ENCODE measurements at regions not wholly inside any gene's neighbourhood (a gene's known extent, or its start where the extent isn't known, plus 50 kb on each side); places are given as distances from the start of the nearest gene placed in this dataset.
A peak's percentile ranks its signal among the peaks of the same experiment; 100 is the strongest.

- no peak overlapping the region for H3K4me3 ChIP-seq
- H3K27ac ChIP-seq: no peak overlapping the region
- 92 to 95% methylated on average over 9 to 10 of the region's 10 CpGs for WGBS, 2 donors
- peaks cover 0 to 14% of the 10 kb centered on the region in 2 donors for H3K27me3 ChIP-seq
- H3K4me1 ChIP-seq: peaks cover 0 to 10% (median 2%) of the 10 kb centered on the region in 4 donors
- no peaks in the 10 kb centered on the region for H3K36me3 ChIP-seq
- no peak for DNase-seq (ENCODE audit: low spot score in 2 of 2)
- H3K9me3 ChIP-seq: no peaks in the 10 kb centered on the region
- no peak for TF ChIP-seq CTCF (IDR thresholded peaks at IDR 0.05)
Measured at GRCh38 chr18:47752796-47753645, 177.4 kb downstream of the SMAD2 start.

GRCh38 chr18:47750889-47751423 lies 179.5 kb downstream of the SMAD2 start:
- Histone ChIP-seq H3K4me3 (no peak overlapping the region), H3K9me3 (no peaks in the 10 kb centered on the region), H3K27ac (no peak overlapping the region), H3K27me3 (peaks cover 0 to 12% of the 10 kb centered on the region in 2 donors), H3K4me1 (peaks cover 0 to 10% (median 2%) of the 10 kb centered on the region in 4 donors), H3K36me3 (no peaks in the 10 kb centered on the region)
- no peak for DNase-seq (ENCODE audit: low spot score in 2 of 2)
- 75 to 80% methylated on average over 8 of the region's 8 CpGs for WGBS, 2 donors
- TF ChIP-seq CTCF (IDR thresholded peaks at IDR 0.05) (no peak), EP300 (IDR thresholded peaks at IDR 0.05) (no peak), POLR2A (IDR thresholded peaks at IDR 0.05) (no peak)

- DNase-seq (ENCODE audit: low spot score in 2 of 2): no peak
Measured at GRCh38 chr18:47749600-47749973, 180.9 kb downstream of the SMAD2 start.

GRCh38 chr18:47748847-47749599 lies 181.4 kb downstream of the SMAD2 start:
- DNase-seq (ENCODE audit: low spot score in 2 of 2): peak; percentile 67 to 69
- Histone ChIP-seq H3K4me3 (peak overlapping the region; percentile 14 to 48 (median 30)), H3K27me3 (peaks cover 0 to 10% of the 10 kb centered on the region in 2 donors), H3K36me3 (no peaks in the 10 kb centered on the region), H3K27ac (no peak overlapping the region), H3K4me1 (peaks cover 0 to 10% (median 2%) of the 10 kb centered on the region in 4 donors), H3K9me3 (no peaks in the 10 kb centered on the region)
- WGBS, 2 donors: 6 to 7% methylated on average over 52 to 59 of the region's 60 CpGs
- TF ChIP-seq POLR2A (IDR thresholded peaks at IDR 0.05): no peak
- TF ChIP-seq CTCF (IDR thresholded peaks at IDR 0.05): peak; percentile 100
- no peak for TF ChIP-seq EP300 (IDR thresholded peaks at IDR 0.05)

More at GRCh38 chr18:47749600-47749973, 180.9 kb downstream of the SMAD2 start:
- H3K36me3 ChIP-seq: no peaks in the 10 kb centered on the region
- peaks cover 0 to 10% (median 2%) of the 10 kb centered on the region in 4 donors for H3K4me1 ChIP-seq
- no peaks in the 10 kb centered on the region for H3K9me3 ChIP-seq
- no peak overlapping the region for H3K27ac ChIP-seq
- no peak for TF ChIP-seq EP300 (IDR thresholded peaks at IDR 0.05)
- 94 to 96% methylated on average over 3 to 7 of the region's 7 CpGs for WGBS, 2 donors
- H3K27me3 ChIP-seq: peaks cover 0 to 10% of the 10 kb centered on the region in 2 donors
- H3K4me3 ChIP-seq: no peak overlapping the region

GRCh38 chr18:47748093-47748796 lies 182.2 kb downstream of the SMAD2 start:
- Histone ChIP-seq H3K4me1 (peaks cover 0 to 10% (median 2%) of the 10 kb centered on the region in 4 donors), H3K27me3 (peaks cover 0 to 10% of the 10 kb centered on the region in 2 donors), H3K36me3 (no peaks in the 10 kb centered on the region), H3K4me3 (peak overlapping the region in 1 of 4 donors; percentile 28), H3K27ac (no peak overlapping the region), H3K9me3 (no peaks in the 10 kb centered on the region)
- DNase-seq (ENCODE audit: low spot score in 2 of 2): no peak
- TF ChIP-seq CTCF (IDR thresholded peaks at IDR 0.05) (no peak), EP300 (IDR thresholded peaks at IDR 0.05) (no peak), POLR2A (IDR thresholded peaks at IDR 0.05) (no peak)
- 72 to 77% methylated on average over 22 to 23 of the region's 23 CpGs for WGBS, 2 donors

All from tibial nerve (tissue), 4 donors.